ENCODE measurements at regions not wholly inside any gene's neighbourhood (a gene's known extent, or its start where the extent isn't known, plus 50 kb on each side); places are given as distances from the start of the nearest gene placed in this dataset.

DNA sequence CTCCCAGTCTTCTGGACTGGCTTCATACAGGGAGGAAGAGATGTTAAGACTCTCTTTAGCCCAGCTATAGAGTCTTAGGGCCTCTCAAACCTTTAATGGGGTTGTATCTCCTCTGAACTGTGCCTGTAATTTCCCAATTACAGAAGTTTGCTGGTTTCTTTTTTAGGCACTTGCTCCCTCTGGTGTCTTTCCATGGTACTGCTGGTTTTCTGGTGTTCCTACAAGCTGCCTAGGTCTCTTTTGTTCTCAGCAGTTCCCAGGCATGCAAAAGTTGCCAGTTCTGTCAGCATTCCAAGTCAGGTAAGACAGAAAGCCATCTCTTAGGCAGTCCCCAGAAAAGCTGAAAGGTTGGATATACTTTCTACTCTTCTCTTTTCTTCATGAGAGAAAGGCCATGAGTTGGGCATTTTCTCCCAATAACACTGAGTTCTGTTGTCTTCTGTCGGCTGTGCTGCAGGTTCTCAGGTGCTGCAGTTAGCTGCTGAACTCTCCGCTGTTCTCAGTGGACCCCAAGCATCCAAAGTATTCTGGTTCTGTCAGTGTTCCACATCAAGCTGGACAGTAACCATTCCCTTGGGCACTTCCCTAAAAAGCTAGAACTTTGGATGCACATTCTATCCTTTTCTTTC is 54.4 kb upstream of the EHHADH start:
- Histone ChIP-seq H3K4me1 (ENCODE audit: insufficient read depth) (no peaks in the 10 kb centered on the region), H3F3A (replicated peaks; ENCODE audit: low read depth) (no peaks in the 10 kb centered on the region), H3K27me3 (ENCODE audit: insufficient read depth) (no peaks in the 10 kb centered on the region), H3K36me3 (ENCODE audit: insufficient read depth) (no peaks in the 10 kb centered on the region; the same call in 1 of the 2 replicates), H3K27ac (ENCODE audit: low read depth) (no peak overlapping the region), H3K79me2 (replicated peaks; ENCODE audit: insufficient read depth) (no peaks in the 10 kb centered on the region), H3K9me2 (ENCODE audit: insufficient read depth) (no peaks in the 10 kb centered on the region), H3K4me3 (no peak overlapping the region), H2AFZ (no peak overlapping the region), H3K4me2 (no peak overlapping the region), H4K20me1 (replicated peaks; ENCODE audit: insufficient read depth) (no peaks in the 10 kb centered on the region)
- Mint-ChIP-seq H3K9me3 (peaks cover 29% of the 10 kb centered on the region), H3K4me3 (no peak overlapping the region), H3K27me3 (ENCODE audit: insufficient read depth, low read depth, poor library complexity) (peaks cover 4% of the 10 kb centered on the region), H3K4me1 (peaks cover 9% of the 10 kb centered on the region; the same call in 2 of the 3 replicates), H3K27ac (no peak overlapping the region), H3K36me3 (ENCODE audit: low read depth) (peaks cover 33% of the 10 kb centered on the region)
- DNase-seq (ENCODE audit: low spot score) (peak; percentile 95), ATAC-seq (peak; percentile 95)
- TF ChIP-seq EZH2 (IDR thresholded peaks at IDR 0.05; ENCODE audit: low read depth, unreplicated experiment) = no peak
- peak; percentile 75 to 81 for TF ChIP-seq CTCF (conservative IDR thresholded peaks at IDR 0.05; ENCODE audit: low read depth in 2 of 2)

GRCh38 chr3:185309302-185309701 is 53.6 kb upstream of the MAP3K13 start:
- Mint-ChIP-seq H3K4me1 (peaks cover 9% of the 10 kb centered on the region; the same call in 2 of the 3 replicates), H3K36me3 (ENCODE audit: low read depth) (peaks cover 33% of the 10 kb centered on the region), H3K27ac (no peak overlapping the region), H3K27me3 (ENCODE audit: insufficient read depth, low read depth, poor library complexity) (peaks cover 4% of the 10 kb centered on the region), H3K4me3 (no peak overlapping the region), H3K9me3 (peaks cover 29% of the 10 kb centered on the region)
- no peak overlapping the region for H3K4me3 ChIP-seq
- ATAC-seq (no peak), DNase-seq (ENCODE audit: low spot score) (no peak)
- H3K4me2 ChIP-seq = no peak overlapping the region
- H3K9me2 ChIP-seq (ENCODE audit: insufficient read depth) = no peaks in the 10 kb centered on the region
- no peaks in the 10 kb centered on the region for H3K4me1 ChIP-seq (ENCODE audit: insufficient read depth)
- no peaks in the 10 kb centered on the region for H4K20me1 ChIP-seq (replicated peaks; ENCODE audit: insufficient read depth)
- no peaks in the 10 kb centered on the region for H3F3A ChIP-seq (replicated peaks; ENCODE audit: low read depth)
- no peaks in the 10 kb centered on the region for H3K79me2 ChIP-seq (replicated peaks; ENCODE audit: insufficient read depth)
- no peak overlapping the region for H2AFZ ChIP-seq
- H3K27me3 ChIP-seq (ENCODE audit: insufficient read depth) = no peaks in the 10 kb centered on the region
- H3K36me3 ChIP-seq (ENCODE audit: insufficient read depth) = no peaks in the 10 kb centered on the region; the same call in 1 of the 2 replicates
- no peak overlapping the region for H3K27ac ChIP-seq (ENCODE audit: low read depth)
- TF ChIP-seq CTCF (conservative IDR thresholded peaks at IDR 0.05; ENCODE audit: low read depth in 2 of 2) (no peak), JUNB (IDR thresholded peaks at IDR 0.05; ENCODE audit: unreplicated experiment) (no peak), CREB1 (CRISPR knock-in tag; IDR thresholded peaks at IDR 0.05; ENCODE audit: low read depth) (no peak), POLR2AphosphoS5 (IDR thresholded peaks at IDR 0.05; ENCODE audit: low read depth) (no peak), NANOG (IDR thresholded peaks at IDR 0.05; ENCODE audit: borderline replicate concordance) (no peak), EZH2phosphoT487 (IDR thresholded peaks at IDR 0.05; ENCODE audit: unreplicated experiment) (no peak), ZNF114 (CRISPR knock-in tag; IDR thresholded peaks at IDR 0.05) (no peak), ETS1 (IDR thresholded peaks at IDR 0.05) (no peak)
- TF ChIP-seq, protein P1, sequence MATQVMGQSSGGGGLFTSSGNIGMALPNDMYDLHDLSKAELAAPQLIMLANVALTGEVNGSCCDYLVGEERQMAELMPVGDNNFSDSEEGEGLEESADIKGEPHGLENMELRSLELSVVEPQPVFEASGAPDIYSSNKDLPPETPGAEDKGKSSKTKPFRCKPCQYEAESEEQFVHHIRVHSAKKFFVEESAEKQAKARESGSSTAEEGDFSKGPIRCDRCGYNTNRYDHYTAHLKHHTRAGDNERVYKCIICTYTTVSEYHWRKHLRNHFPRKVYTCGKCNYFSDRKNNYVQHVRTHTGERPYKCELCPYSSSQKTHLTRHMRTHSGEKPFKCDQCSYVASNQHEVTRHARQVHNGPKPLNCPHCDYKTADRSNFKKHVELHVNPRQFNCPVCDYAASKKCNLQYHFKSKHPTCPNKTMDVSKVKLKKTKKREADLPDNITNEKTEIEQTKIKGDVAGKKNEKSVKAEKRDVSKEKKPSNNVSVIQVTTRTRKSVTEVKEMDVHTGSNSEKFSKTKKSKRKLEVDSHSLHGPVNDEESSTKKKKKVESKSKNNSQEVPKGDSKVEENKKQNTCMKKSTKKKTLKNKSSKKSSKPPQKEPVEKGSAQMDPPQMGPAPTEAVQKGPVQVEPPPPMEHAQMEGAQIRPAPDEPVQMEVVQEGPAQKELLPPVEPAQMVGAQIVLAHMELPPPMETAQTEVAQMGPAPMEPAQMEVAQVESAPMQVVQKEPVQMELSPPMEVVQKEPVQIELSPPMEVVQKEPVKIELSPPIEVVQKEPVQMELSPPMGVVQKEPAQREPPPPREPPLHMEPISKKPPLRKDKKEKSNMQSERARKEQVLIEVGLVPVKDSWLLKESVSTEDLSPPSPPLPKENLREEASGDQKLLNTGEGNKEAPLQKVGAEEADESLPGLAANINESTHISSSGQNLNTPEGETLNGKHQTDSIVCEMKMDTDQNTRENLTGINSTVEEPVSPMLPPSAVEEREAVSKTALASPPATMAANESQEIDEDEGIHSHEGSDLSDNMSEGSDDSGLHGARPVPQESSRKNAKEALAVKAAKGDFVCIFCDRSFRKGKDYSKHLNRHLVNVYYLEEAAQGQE (IDR thresholded peaks at IDR 0.05; ENCODE audit: unreplicated experiment) = no peak

Measured in GM23338 (cell line).